Stomach (tissue), 8 donors: ENCODE measurements at regions not wholly inside any gene's neighbourhood (a gene's known extent, or its start where the extent isn't known, plus 50 kb on each side); places are given as distances from the start of the nearest gene placed in this dataset.
A peak's percentile ranks its signal among the peaks of the same experiment; 100 is the strongest.

Experiments used
- DNase-seq, 2 donors: peaks; one replicate each; pipeline versions ENCODE4 v3.0.0 to v3.0.0-alpha.2; 2013 to 2019
- H3K27ac ChIP-seq, 5 donors: fragments of 200-600 bp in 4 of 5; sonication (generic) in 4 of 5; one replicate each; pipeline ENCODE4 v1.5.1; 2013 to 2019; ENCODE audit warnings: mild to moderate bottlenecking in 1 of 5, moderate library complexity in 1 of 5
- H3K27me3 ChIP-seq, 3 donors: fragments of 200-600 bp; sonication (generic); one replicate each; pipeline ENCODE4 v1.5.1; 2017 to 2019; ENCODE audit warnings: mixed run types in 1 of 3
- H3K36me3 ChIP-seq, 4 donors: fragments of 200-600 bp; sonication (generic); 1 replicate in 3 of 4; 2 replicates in 1 of 4; pipeline ENCODE4 v1.5.1; 2016 to 2019
- H3K4me1 ChIP-seq, 4 donors: fragments of 200-600 bp; sonication (generic); one replicate each; pipeline ENCODE4 v1.5.1; 2016 to 2019
- H3K4me3 ChIP-seq, 4 donors: fragments of 200-600 bp; sonication (generic) in 3 of 4; one replicate each; pipeline ENCODE4 v1.5.1; 2016 to 2019; ENCODE audit warnings: mild to moderate bottlenecking in 1 of 4
- H3K9me3 ChIP-seq, 4 donors: fragments of 200-600 bp; sonication (generic); one replicate each; pipeline ENCODE4 v1.5.1; 2016 to 2019
- EP300 ChIP-seq: sonication (generic); formaldehyde crosslinking; IDR thresholded peaks from one replicate; pipeline ENCODE4 v1.6.1; 2017; ENCODE audit warnings: antibody characterized with exemption
- POLR2A ChIP-seq, 4 donors: fragments of 450-650 bp; IDR thresholded peaks; one replicate each; pipeline ENCODE4 v1.6.1; 2016; ENCODE audit warnings: antibody characterized with exemption in 4 of 4, control low read depth in 2 of 4, mild to moderate bottlenecking in 1 of 4, moderate library complexity in 1 of 4
- POLR2AphosphoS5 ChIP-seq, 3 donors: sonication (generic); formaldehyde crosslinking; IDR thresholded peaks; one replicate each; pipeline ENCODE4 v1.6.1; 2016; ENCODE audit warnings: antibody characterized with exemption in 3 of 3
- WGBS, 5 donors: extraction: QIAGEN DNeasy Blood & Tissue Kit in 3 of 5; methylation state at CpG; one replicate each; pipeline versions ENCODE4 v1.1.5 to v1.1.7; 2013 to 2018; 5-methylcytosine and 5-hydroxymethylcytosine counted together
- intact Hi-C: fragments of 100-400 bp; cut with DNase I; formaldehyde crosslinking; loops from one replicate; pipeline ENCODE4 v1.15.1; 2023; ENCODE audit warnings: low total_unique reads
- TF ChIP-seq, protein P1 (sequence below), 7 experiments: fragments of 450-650 bp in 4 of 7; fragments of 200-600 bp in 3 of 7; sonication (generic) in 3 of 7; IDR thresholded peaks; one replicate each; pipeline ENCODE4 v1.5.1; 2016 to 2019; ENCODE audit warnings: antibody characterized with exemption in 7 of 7, control low read depth in 2 of 7, mild to moderate bottlenecking in 1 of 7
- donor health status: healthy with polysubstance abuse.
- donor health status: Bipolar disorder and iron deficiency.
- donor health status: healthy.

DNA sequence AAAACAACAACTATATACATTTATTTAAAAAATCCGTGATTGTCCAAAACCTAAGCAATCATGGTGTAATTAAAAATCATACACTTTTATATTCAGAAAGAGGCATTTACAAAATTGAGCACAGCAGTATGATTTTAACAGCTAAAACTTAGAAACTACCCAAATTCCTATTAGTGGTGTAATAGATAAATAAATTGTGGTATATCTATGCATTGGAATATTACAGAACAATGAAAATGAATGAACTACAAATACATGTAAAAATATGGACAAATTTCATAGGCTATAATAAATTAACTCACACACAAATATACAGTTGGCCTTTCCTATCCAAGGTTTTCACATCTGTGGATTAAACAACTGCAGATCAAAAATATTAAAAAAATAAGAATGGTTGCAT, 700.5 kb upstream of the ARPP21 start:
- no peaks in the 10 kb centered on the region for H3K4me1 ChIP-seq
- H3K27me3 ChIP-seq, result no peaks in the 10 kb centered on the region
- no peak overlapping the region for H3K4me3 ChIP-seq
- no peaks in the 10 kb centered on the region for H3K36me3 ChIP-seq
- no peaks in the 10 kb centered on the region for H3K9me3 ChIP-seq
- H3K27ac ChIP-seq, result no peak overlapping the region
- 78 to 98% (median 92%) methylated on average over 1 of the region's 1 CpG for WGBS, 5 donors
- no peak for TF ChIP-seq POLR2A (IDR thresholded peaks at IDR 0.05)
- TF ChIP-seq EP300, result no peak
- TF ChIP-seq, protein P1, sequence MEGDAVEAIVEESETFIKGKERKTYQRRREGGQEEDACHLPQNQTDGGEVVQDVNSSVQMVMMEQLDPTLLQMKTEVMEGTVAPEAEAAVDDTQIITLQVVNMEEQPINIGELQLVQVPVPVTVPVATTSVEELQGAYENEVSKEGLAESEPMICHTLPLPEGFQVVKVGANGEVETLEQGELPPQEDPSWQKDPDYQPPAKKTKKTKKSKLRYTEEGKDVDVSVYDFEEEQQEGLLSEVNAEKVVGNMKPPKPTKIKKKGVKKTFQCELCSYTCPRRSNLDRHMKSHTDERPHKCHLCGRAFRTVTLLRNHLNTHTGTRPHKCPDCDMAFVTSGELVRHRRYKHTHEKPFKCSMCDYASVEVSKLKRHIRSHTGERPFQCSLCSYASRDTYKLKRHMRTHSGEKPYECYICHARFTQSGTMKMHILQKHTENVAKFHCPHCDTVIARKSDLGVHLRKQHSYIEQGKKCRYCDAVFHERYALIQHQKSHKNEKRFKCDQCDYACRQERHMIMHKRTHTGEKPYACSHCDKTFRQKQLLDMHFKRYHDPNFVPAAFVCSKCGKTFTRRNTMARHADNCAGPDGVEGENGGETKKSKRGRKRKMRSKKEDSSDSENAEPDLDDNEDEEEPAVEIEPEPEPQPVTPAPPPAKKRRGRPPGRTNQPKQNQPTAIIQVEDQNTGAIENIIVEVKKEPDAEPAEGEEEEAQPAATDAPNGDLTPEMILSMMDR (IDR thresholded peaks at IDR 0.05), result no peak
- no peak for TF ChIP-seq POLR2AphosphoS5 (IDR thresholded peaks at IDR 0.05)
- intact Hi-C loops, result no loop called here
- no peak for DNase-seq

DNA sequence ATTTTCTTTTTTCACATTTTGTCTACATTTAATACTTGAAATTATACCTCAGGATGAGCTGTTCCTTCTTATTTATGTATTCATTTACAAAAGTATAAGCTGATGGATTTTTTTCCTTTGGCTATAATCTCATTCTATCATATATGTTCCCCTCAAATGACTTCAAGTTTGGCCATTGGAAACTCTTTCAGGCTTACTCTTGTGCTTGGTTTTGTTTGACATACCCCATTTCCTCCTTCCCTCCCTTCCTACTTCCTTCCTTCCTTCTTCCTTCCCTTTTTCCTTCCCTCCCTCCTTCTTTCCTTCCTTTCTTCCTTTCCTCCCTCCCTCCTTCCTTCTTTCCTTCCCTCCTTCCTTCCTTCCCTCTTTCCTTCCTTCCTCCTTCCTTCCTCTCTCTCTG, 697.1 kb upstream of the ARPP21 start:
- Histone ChIP-seq H3K27ac (no peak overlapping the region), H3K27me3 (no peaks in the 10 kb centered on the region), H3K36me3 (no peaks in the 10 kb centered on the region), H3K4me1 (no peaks in the 10 kb centered on the region), H3K4me3 (no peak overlapping the region), H3K9me3 (no peaks in the 10 kb centered on the region)
- no peak for DNase-seq
- TF ChIP-seq EP300 (no peak), POLR2AphosphoS5 (IDR thresholded peaks at IDR 0.05) (no peak), POLR2A (IDR thresholded peaks at IDR 0.05) (no peak)
- TF ChIP-seq, protein P1 (IDR thresholded peaks at IDR 0.05), result no peak
- intact Hi-C loops, result no loop called here

DNA sequence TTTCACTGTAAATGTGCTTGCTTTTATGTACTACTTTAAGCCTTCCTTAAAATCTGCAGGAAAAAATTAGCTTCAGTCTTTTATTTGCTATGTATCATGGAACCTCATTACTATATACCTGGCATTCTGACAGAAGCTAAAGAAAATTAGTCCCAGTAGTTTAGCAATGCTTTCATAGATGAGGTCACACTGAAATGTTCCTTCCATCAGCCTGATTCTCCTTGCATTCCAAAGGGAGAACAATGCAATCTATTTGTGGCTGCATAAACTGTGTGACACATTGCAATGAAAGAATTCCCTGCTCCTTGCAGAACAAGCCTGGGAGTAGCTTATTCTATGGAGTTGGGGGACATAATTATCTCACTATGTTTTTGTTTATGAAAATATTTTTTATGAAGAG, 691.5 kb upstream of the ARPP21 start:
- TF ChIP-seq, protein P1 (IDR thresholded peaks at IDR 0.05), result no peak
- TF ChIP-seq EP300 (no peak), POLR2AphosphoS5 (IDR thresholded peaks at IDR 0.05) (no peak), POLR2A (IDR thresholded peaks at IDR 0.05) (no peak)
- intact Hi-C loops, result no loop called here
- peak in 1 of 2 donors; percentile 55 for DNase-seq
- no peak overlapping the region for H3K27ac ChIP-seq
- peaks cover 0 to 5% (median 0%) of the 10 kb centered on the region in 4 donors for H3K4me1 ChIP-seq
- H3K27me3 ChIP-seq, result no peaks in the 10 kb centered on the region
- H3K36me3 ChIP-seq, result no peaks in the 10 kb centered on the region
- H3K9me3 ChIP-seq, result no peaks in the 10 kb centered on the region
- no peak overlapping the region for H3K4me3 ChIP-seq

DNA sequence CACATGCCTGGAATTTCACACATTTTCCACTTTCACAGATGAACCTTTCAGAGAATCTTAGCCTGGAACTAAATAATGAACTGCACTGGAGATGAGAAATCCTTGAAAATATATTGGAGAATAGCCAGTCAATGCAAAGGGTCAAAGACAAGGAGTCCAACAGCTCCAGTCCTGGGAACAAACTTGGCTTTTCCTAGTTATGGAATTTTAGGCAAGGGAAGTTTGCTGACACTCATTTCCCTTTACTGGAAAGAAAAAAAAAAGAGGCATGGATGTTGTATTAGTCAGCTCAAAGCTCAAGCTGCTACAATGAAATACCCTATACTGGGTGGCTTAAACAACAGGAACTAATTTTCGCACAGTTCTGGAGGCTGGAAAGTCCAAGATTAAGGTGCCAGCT, 690.8 kb upstream of the ARPP21 start:
- Histone ChIP-seq H3K36me3 (no peaks in the 10 kb centered on the region), H3K4me1 (peaks cover 0 to 5% (median 0%) of the 10 kb centered on the region in 4 donors), H3K9me3 (peaks cover 0 to 2% (median 0%) of the 10 kb centered on the region in 4 donors), H3K27me3 (no peaks in the 10 kb centered on the region), H3K4me3 (no peak overlapping the region), H3K27ac (no peak overlapping the region)
- intact Hi-C loops, result no loop called here
- DNase-seq, result peak in 1 of 2 donors; percentile 12
- 81 to 96% (median 88%) methylated on average over 1 of the region's 1 CpG for WGBS, 5 donors
- TF ChIP-seq, protein P1 (IDR thresholded peaks at IDR 0.05), result no peak
- TF ChIP-seq POLR2AphosphoS5 (IDR thresholded peaks at IDR 0.05) (no peak), EP300 (no peak), POLR2A (IDR thresholded peaks at IDR 0.05) (no peak)
